ENCODE measurements at regions not wholly inside any gene's neighbourhood (a gene's known extent, or its start where the extent isn't known, plus 50 kb on each side); places are given as distances from the start of the nearest gene placed in this dataset.

DNA sequence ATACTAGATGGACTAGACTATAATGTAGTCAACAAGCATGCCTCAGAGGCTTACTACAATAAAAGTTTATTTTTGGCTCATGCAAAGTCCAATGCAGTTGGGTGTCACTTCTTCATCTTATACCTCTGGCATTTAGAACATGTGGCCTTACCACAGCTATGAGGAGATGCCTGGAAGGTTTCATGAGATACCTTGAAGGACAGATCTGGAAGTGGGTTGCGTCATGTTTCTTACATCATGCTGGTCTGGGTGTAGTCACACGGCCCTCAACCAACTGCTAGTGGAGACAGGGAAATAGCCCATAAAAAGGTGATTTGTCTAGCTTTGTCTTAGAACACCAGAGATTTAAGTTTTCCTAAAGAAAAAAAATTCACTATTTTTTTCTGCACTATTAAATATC, 91.7 kb upstream of the MMADHC start:
- no peak overlapping the region for H3K4me3 ChIP-seq (replicated peaks; ENCODE audit: low read depth, low read length)
- no peak for TF ChIP-seq CTCF (IDR thresholded peaks at IDR 0.05; ENCODE audit: low read length, missing control alignments)
- peak; percentile 60 for DNase-seq (ENCODE audit: low read depth)

DNA sequence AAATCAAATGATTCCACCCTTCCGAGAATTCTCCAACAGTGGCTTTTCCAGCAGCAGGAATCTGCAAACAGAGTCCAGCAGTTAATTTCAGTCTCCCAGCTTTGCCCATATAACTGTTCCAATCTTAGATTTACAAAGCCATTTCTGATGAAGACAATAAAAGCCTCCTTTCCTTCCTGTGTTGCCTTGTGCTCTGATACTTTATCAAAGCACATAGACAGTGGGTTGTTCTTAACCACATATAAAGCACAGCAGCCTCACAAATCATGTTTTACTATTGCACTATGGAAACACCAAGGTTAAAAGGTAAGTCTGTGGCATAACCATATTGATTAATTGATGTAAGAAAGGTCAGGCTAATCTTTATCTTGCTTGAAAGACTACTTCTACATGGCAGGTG, 89.8 kb upstream of the MMADHC start:
- DNase-seq (ENCODE audit: low read depth): no peak
- no peak for TF ChIP-seq CTCF (IDR thresholded peaks at IDR 0.05; ENCODE audit: low read length, missing control alignments)
- H3K4me3 ChIP-seq (replicated peaks; ENCODE audit: low read depth, low read length): no peak overlapping the region

DNA sequence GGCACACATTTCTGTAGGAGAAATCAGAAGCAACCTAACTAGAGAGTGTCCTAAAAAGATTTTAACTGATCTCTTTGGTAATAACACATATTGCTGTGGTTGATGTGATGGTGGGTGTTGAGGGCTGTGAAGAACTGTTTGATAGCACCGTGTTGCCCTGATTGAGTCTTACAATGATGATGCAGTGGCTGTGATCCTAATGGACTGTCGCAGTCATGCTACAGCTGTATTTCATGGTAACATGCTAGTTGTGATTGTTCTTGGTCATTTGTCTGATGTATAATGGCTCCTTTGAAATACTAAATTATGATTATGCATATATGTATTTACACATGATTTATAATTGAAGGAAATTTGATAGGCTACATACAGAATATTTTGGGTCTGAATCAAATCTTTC, 82.5 kb upstream of the MMADHC start:
- no peak for DNase-seq (ENCODE audit: low read depth)

GRCh38 chr2:149666809-149667320, 79.3 kb upstream of the MMADHC start:
- TF ChIP-seq CTCF (IDR thresholded peaks at IDR 0.05; ENCODE audit: low read length, missing control alignments): no peak
- no peak overlapping the region for H3K4me3 ChIP-seq (replicated peaks; ENCODE audit: low read depth, low read length)
- no peak for DNase-seq (ENCODE audit: low read depth)

More for the DNA sequence above, 82.5 kb upstream of the MMADHC start:
- TF ChIP-seq CTCF (IDR thresholded peaks at IDR 0.05; ENCODE audit: low read length, missing control alignments): no peak
- H3K4me3 ChIP-seq (replicated peaks; ENCODE audit: low read depth, low read length): no peak overlapping the region

DNA sequence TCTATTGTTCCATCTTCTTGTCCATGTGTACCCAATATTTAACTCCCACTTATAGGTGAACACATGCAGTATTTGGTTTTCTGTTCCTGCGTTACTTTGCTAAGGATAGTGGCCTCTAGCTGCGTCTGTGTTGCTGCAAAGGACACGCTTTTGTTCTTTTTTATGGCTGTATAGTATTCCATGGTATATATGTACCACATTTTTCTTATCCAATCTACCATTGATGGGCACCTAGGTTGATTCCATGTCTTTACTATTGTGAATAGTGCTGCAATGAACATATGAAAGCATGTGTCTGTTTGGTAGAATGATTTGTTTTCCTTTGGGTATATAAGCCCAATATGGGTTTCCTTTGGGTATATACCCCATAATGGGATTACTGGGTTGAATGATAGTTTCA, 77.3 kb upstream of the MMADHC start:
- H3K4me3 ChIP-seq (replicated peaks; ENCODE audit: low read depth, low read length): no peak overlapping the region
- DNase-seq (ENCODE audit: low read depth): no peak
- TF ChIP-seq CTCF (IDR thresholded peaks at IDR 0.05; ENCODE audit: low read length, missing control alignments): no peak

- H3K4me3 ChIP-seq (replicated peaks; ENCODE audit: low read depth, low read length): no peak overlapping the region
- no peak for TF ChIP-seq CTCF (IDR thresholded peaks at IDR 0.05; ENCODE audit: low read length, missing control alignments)
- no peak for DNase-seq (ENCODE audit: low read depth)
Observed at GRCh38 chr2:149662556-149662955, 75.0 kb upstream of the MMADHC start.

- peak; percentile 71 for DNase-seq (ENCODE audit: low read depth)
- no peak overlapping the region for H3K4me3 ChIP-seq (replicated peaks; ENCODE audit: low read depth, low read length)
- no peak for TF ChIP-seq CTCF (IDR thresholded peaks at IDR 0.05; ENCODE audit: low read length, missing control alignments)
Observed at GRCh38 chr2:149661844-149662243, 74.3 kb upstream of the MMADHC start.
